KMS-11 (cell line): ENCODE measurements at regions not wholly inside any gene's neighbourhood (a gene's known extent, or its start where the extent isn't known, plus 50 kb on each side); places are given as distances from the start of the nearest gene placed in this dataset.

Experiments used
- H2AFZ ChIP-seq: fragments of 200-600 bp; sonication (generic); 2 replicates; pipeline ENCODE4 v1.6.1; 2016; ENCODE audit warnings: antibody characterized with exemption, mixed run types, low read depth
- H3K27ac ChIP-seq: fragments of 200-600 bp; sonication (generic); 2 replicates; pipeline ENCODE4 v1.6.1; 2016; ENCODE audit warnings: mild to moderate bottlenecking, mixed run types
- H3K27me3 ChIP-seq: fragments of 200-600 bp; sonication (generic); 2 replicates; pipeline ENCODE4 v1.6.1; 2017; ENCODE audit warnings: mild to moderate bottlenecking, low read depth, mixed run types, moderate library complexity; ENCODE audit not compliant: insufficient read depth
- H3K36me3 ChIP-seq: fragments of 200-600 bp; sonication (generic); 2 replicates; pipeline ENCODE4 v1.6.1; 2017; ENCODE audit warnings: mild to moderate bottlenecking, mixed run types; ENCODE audit not compliant: insufficient read depth
- H3K4me1 ChIP-seq: fragments of 200-600 bp; sonication (generic); 2 replicates; pipeline ENCODE4 v1.6.1; 2016; ENCODE audit warnings: mild to moderate bottlenecking, low read depth, mixed run types; ENCODE audit not compliant: poor library complexity, severe bottlenecking
- H3K4me2 ChIP-seq: fragments of 200-600 bp; sonication (generic); 2 replicates; pipeline ENCODE4 v1.7.0; 2016; ENCODE audit warnings: mild to moderate bottlenecking, mixed run types
- H3K4me3 ChIP-seq: fragments of 200-600 bp; sonication (generic); IDR thresholded peaks from 2 replicates; pipeline ENCODE4 v1.6.1; 2017; ENCODE audit warnings: low read depth, low read length, mixed read lengths; ENCODE audit not compliant: insufficient read depth
- H3K79me2 ChIP-seq: fragments of 200-600 bp; sonication (generic); 2 replicates; pipeline ENCODE4 v1.6.1; 2016; ENCODE audit warnings: low read depth, mixed run types; ENCODE audit not compliant: insufficient read depth
- H3K9ac ChIP-seq: fragments of 200-600 bp; sonication (generic); 2 replicates; pipeline ENCODE4 v1.6.1; 2016; ENCODE audit warnings: mild to moderate bottlenecking, mixed run types
- H4K20me1 ChIP-seq: fragments of 200-600 bp; sonication (generic); 2 replicates; pipeline ENCODE4 v1.6.1; 2016; ENCODE audit warnings: mild to moderate bottlenecking, mixed run types; ENCODE audit not compliant: insufficient read depth
- CTCF ChIP-seq: fragments of 200-600 bp; sonication (generic); conservative IDR thresholded peaks from 2 replicates; pipeline ENCODE4 v1.6.1; 2017; ENCODE audit warnings: low read depth, mild to moderate bottlenecking, antibody characterized with exemption, low read length, moderate library complexity, mixed read lengths

- H3K27ac ChIP-seq: no peak overlapping the region
- no peaks in the 10 kb centered on the region for H3K79me2 ChIP-seq
- no peak for TF ChIP-seq CTCF
- H3K4me3 ChIP-seq: no peak overlapping the region
- H3K4me1 ChIP-seq: no peaks in the 10 kb centered on the region
- H2AFZ ChIP-seq: no peak overlapping the region
- no peak overlapping the region for H3K9ac ChIP-seq
- H3K4me2 ChIP-seq: no peak overlapping the region
- H3K36me3 ChIP-seq: no peaks in the 10 kb centered on the region
- no peaks in the 10 kb centered on the region for H4K20me1 ChIP-seq
- no peaks in the 10 kb centered on the region for H3K27me3 ChIP-seq
These were observed 354.9 kb downstream of the TNS1 start for GRCh38 chr2:217647925-217648324.

- Histone ChIP-seq H3K4me3 (no peak overlapping the region), H2AFZ (no peak overlapping the region)
- no peak for TF ChIP-seq CTCF
These were observed 355.6 kb downstream of the TNS1 start for GRCh38 chr2:217647226-217647625.

GRCh38 chr2:217645896-217646295, 356.9 kb downstream of the TNS1 start:
- Histone ChIP-seq H3K4me2 (no peak overlapping the region), H4K20me1 (no peaks in the 10 kb centered on the region), H3K27ac (no peak overlapping the region), H3K79me2 (no peaks in the 10 kb centered on the region), H3K4me1 (no peaks in the 10 kb centered on the region), H3K36me3 (no peaks in the 10 kb centered on the region), H3K4me3 (no peak overlapping the region), H3K27me3 (no peaks in the 10 kb centered on the region), H2AFZ (no peak overlapping the region), H3K9ac (no peak overlapping the region)
- TF ChIP-seq CTCF: no peak

More at GRCh38 chr2:217647226-217647625, 355.6 kb downstream of the TNS1 start:
- no peaks in the 10 kb centered on the region for H3K36me3 ChIP-seq
- no peaks in the 10 kb centered on the region for H4K20me1 ChIP-seq
- no peak overlapping the region for H3K27ac ChIP-seq
- H3K9ac ChIP-seq: no peak overlapping the region
- H3K79me2 ChIP-seq: no peaks in the 10 kb centered on the region
- no peaks in the 10 kb centered on the region for H3K4me1 ChIP-seq
- no peaks in the 10 kb centered on the region for H3K27me3 ChIP-seq
- H3K4me2 ChIP-seq: no peak overlapping the region

- Histone ChIP-seq H3K4me2 (no peak overlapping the region), H3K9ac (no peak overlapping the region), H3K36me3 (no peaks in the 10 kb centered on the region), H3K4me1 (no peaks in the 10 kb centered on the region), H3K4me3 (no peak overlapping the region), H3K27ac (no peak overlapping the region), H3K27me3 (no peaks in the 10 kb centered on the region), H4K20me1 (no peaks in the 10 kb centered on the region), H2AFZ (no peak overlapping the region), H3K79me2 (no peaks in the 10 kb centered on the region)
- no peak for TF ChIP-seq CTCF
These were observed 358.9 kb downstream of the TNS1 start for GRCh38 chr2:217643789-217644301.
